HG03280 (cell line): ENCODE measurements at regions not wholly inside any gene's neighbourhood (a gene's known extent, or its start where the extent isn't known, plus 50 kb on each side); places are given as distances from the start of the nearest gene placed in this dataset.
"Not testable (repeated sequence)": the region's sequence is repeated elsewhere in the genome, so short reads cannot be mapped to it uniquely, and the experiment has no call there.

ENCODE experiments used
- ATAC-seq: cut with Tn5 transposase; IDR thresholded peaks from one replicate; pipeline ENCODE4 v1.9.1; 2021; ENCODE audit warnings: mild to moderate bottlenecking, moderate library complexity; ENCODE audit not compliant: unreplicated experiment

DNA sequence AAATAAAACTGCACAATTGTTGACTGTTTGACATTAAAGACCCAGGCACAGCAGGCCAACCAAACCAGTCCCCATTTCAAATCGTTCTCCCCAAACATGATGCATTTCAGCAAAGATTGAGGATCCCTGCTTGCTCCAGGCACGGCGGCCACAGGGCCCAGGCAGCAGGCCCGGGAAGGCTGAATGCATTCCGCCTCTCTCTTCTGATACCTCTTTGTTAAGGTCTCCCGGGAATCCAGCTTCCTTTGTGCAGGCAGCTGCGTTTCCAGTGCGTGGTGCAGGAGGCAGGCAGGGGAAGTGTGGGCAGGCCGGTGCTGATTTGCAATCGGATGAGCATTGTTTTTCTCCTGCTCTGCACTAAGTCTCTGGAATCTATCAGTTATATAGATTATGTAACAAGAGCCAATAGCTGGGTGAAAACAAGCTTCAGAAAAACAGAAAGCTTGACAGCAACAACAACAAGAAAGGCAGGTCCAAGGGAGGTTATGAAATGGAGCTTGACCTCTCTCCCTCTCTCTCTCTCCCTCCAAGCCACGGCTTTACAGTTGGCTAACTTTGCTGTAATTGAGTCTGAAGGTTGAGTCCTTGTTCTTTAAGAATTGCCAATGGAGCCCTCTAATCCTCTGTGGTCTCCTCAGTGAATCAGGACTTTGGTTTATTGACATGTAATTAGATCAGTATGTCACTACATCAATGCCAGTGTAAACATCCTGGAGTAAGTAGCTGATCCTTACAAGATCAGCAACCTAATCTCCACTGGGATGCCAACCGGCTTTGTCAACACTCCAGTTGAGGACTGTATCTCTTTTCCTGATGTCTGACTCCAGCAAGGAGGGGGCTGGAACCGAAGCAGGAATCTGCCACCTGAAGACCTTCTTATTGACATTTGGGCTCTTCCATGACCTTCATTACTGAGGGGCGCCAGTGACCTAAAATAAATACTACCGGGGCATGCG, 338.0 kb downstream of the TEX29 start:
- no peak for ATAC-seq

DNA sequence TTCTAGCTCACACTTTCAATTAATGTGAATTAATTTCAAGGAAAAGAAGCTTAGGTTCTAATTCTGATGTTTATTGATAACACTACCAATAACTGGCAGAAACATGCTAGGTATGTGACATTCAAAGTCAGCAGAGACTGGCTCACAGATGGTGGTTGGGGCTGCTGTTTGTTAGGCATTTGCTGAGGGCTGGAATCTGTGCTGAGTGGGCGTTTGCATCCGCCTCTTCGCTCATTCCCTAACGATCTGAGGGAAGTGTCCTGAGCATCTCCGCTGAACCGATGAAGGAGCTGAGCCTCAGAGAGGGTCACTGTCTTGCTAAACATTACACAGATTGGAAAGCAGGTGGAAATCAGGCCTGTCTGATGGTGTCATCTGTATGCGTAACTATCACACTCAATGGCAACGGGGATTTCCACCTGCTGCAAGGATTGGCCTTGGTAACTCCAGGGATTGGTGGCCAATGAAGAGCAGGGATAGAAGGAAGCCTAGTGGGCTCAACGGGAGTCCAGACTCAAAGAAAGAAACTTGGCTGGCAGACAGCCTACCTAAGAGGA, 338.9 kb downstream of the TEX29 start:
- ATAC-seq: no peak

DNA sequence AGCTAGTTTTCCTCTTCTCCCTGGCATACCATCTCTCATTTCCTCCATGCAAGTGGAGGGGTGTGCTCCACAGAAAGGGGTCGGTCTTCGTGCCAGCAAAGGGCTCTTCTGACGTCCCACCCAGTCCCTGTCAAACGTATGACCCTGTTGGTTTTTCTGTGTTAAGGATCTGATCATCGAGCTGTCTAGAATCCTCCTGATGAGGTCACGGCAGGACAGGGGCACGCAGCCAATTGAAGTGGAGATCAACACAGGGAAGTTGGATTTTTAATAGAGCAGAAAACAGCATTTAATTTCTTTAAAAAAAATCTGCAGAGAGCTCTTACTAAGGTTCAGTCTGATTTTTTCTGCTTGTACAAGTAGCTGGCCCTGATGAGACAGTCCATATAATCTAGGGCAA, 339.4 kb downstream of the TEX29 start:
- ATAC-seq: no peak

DNA sequence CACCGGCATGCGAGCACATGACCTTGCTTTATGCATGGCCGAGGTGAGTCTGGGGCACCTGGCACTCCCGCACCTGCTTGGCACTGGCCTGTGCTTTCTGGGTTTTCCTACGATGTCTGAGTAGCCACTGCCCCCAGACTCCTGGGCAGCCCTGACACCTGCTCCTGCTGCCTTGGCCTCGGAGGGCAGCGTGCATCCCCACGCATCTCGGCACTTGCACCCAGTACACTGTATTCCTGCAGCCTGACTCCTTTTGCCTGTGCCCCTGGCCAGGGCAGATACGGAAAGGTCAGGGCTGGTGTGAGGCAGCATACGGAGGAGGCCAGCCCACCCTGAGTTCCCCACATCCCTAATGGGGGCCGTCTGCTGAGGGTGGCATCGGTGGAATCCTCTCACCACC, 340.6 kb downstream of the TEX29 start:
- ATAC-seq: no peak

DNA sequence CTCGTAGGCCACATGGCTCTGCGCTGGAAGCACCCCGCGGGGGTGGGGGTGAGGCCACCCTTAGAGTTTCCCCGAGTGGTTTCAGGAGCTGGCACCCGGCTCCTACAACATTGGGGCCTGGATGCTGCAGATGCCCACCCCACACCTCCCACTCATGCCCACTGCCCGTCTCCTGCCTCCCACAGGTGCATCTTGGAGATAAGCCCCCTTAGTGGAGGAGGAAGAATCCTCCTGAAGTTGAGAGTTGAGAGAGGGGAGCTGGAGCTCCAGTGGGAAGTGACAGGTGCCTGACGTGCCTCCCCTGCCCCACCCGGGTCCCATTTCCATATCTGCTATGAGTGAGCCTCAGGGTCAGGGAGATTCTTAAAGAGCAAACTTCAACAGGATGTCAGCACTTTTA, 341.3 kb downstream of the TEX29 start:
- ATAC-seq: no peak

DNA sequence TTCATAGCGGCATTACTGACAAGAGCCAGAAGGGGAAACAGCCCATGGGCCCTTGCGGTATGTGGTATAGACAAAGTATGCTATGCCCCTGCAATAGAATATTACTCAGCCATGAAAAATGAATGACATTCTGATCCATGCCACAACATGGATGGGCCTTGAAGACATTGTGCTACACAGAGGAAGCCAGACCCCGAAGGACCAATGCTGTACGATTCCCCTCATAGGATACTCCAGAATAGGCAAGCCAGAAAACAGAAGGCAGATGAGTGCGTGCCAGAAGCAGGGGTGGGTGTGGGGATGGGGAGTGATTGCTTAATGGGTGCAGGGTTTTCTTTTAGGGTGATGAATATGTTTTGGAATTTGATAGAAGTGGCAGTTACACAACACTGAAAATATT, 342.0 kb downstream of the TEX29 start:
- no peak for ATAC-seq

DNA sequence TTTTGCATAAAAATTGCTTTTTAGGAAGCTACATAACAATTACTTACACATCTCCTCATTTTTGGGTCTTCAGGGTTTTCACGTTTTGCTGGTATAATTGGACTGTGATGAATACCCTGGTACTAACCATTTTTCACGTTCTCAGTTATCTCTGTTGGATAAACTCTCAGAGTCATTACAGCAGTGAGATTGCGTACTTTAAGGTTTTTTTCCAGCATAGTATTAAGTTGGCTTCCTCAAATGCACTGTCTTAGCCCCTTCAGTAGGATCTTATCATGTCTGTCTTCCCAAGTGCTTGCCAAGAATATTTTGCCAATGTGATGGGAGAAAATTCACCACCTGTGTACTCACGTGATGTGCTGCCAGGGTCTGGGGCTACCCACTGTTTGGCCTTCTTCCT, 342.5 kb downstream of the TEX29 start:
- ATAC-seq: no peak

DNA sequence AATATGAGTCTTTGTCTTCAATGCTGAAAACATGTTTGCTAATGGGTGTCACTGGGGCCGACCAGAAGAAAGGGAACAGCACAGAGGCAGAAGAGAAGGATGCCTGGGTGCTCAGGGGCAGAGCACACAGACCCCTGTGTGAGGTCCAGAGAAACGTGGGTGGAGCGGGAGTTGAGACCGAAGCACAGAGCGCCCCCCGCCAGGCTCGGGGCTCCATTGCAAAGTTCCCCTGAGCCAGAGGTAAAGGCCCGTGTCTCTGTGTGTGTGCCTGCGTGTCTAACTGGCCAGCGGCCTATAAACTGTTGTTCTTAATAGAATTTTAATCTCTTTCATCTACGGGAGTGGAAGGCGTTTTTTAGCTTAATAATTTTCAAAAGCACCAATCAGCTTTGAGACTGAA, 343.1 kb downstream of the TEX29 start:
- no peak for ATAC-seq

DNA sequence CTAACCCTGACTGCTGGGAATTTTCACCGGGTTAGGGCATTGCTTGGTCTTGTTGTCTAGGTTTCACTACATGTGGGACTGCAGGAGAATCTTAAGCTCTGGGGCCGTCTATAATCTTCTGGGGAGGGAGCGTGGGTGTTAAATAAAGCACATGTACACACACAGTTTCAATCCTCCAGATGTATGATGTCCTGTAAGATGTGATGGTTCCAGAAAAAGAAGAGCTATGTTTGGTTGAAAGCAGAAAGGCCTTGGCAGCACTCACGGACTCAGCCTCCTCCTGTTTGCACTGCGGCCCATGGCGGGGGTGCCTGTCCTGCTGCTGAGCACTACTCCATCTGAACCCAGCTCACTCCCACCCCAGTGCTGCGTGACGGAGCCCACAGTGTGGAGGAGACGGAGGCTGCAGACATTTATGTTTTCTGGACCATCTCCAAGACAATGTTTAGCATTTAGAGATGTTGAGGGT, 343.5 kb downstream of the TEX29 start:
- no peak for ATAC-seq

DNA sequence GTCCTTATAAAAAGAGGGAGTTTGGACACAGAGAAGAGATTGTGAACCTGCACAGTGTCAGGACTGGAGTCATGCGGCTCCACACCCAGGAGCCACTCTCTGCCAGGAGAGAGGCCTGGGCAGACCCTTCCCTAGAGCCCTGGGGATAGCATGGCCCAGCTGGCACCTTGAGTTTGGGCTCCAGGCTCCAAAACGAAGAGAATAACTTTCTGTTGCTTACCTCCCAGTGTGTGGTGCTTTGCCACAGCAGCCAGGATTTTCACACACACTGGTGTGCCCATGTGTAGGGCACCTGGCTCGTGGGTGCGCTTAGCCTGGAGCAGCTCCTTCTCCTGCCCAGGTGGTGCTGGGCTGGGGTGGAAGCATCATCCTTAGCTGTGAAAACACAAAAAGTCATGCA, 344.3 kb downstream of the TEX29 start:
- ATAC-seq: no peak

DNA sequence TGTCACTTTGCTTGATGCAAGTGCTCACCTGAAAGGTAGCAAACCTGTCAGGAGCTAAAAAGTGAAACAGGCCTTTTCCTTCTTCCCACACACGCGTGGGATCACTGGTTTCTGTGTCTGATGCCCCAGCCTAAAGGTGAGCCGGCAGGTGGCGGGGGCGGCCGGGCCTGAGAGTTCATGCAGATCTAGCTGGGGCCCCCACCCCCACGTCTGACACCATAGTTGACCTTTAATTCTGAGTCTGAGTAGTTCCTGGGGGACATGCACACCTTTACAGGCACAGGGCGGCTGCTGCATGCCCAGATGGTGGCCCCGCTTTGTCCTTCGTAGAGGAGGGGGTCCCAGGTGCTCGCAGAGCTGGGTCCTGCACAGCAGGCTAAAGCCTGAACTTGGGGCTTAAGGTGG, 345.3 kb downstream of the TEX29 start:
- ATAC-seq: no peak

DNA sequence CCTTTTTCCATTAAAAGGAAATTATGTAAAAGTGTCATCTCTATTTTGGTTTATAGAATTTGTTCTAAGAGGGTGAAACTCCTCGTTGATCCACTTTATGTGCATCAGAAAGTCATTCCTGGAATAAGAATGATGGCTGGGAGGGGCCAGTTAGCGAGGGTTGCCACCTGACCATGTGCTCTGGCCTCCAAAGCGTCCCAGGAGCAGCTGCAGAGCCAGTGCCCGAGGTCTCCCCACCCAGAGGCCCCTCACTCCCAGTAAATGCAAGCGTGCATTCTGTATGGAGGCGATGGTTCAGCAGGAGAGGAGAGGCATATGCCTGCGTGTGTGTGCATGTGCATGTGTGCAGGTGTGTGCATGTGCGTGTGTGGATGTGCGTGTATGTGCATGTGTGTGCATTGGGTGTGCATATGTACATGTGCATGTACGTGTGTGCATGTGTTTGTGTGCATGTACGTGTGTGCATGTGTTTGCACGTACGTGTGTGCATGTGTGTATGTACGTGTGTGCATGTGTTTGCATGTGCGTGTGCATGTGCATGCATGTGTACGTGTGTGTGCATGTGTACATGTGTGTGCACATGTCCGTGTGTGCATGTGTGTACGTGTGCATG, 345.8 kb downstream of the TEX29 start:
- ATAC-seq: no peak

DNA sequence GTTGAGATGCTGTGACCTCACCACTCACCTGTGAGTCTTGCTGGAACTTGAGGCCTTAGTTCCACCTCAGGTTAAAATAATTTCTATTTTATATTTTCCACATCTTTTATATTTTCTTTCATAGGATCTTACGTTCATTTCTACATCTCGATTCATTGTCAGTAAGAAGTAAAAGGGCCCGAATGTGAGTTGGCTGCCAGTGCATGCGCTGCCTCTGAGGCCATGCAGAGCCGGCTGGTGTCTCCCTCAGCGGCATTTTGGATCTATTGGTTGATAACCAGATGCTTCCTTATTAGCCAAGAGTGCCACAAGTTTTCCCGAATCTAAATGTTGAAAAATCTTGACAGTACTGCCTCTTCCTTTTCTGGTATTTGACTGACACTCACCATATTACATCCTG, 347.3 kb downstream of the TEX29 start:
- ATAC-seq: no peak

DNA sequence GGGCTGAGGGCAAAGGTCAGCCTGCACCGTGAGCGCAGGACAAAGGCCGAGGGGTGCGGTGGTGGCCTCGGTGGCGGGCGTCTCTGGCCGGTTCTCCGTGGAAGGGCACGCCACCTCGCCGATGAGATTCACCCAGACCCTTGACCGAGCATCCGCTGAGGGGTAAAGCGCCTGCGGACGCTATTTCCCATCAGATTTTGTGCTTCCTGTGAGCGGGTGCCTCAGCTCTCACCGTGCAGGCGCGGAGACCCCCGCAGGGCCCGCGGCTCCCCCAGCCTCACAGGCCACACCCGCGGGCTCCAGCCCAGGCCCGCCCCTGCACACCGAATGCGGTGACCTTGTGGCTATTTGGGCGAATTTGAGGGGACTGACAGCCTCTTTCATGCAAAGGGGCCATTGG, 348.0 kb downstream of the TEX29 start:
- ATAC-seq: no peak

DNA sequence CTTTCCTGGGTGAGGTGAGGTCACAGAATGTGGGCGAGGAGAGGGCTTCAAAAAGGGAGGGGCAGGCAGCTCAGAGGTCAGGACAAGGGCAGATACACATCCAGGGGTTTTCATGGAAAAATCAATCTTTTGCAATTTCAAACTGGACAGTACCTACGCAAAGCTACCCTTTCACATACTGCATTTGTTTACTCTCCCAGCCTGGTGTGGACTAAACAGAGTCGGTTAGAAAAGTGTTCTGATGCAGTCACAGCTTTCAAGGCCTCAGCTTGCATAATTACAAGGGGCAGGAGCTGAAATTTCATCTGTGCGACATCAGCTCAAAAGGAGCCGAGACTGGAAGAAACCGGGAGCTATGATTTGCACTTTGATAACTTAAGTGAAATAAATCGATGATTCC, 351.8 kb downstream of the TEX29 start:
- not testable (repeated sequence) for ATAC-seq

DNA sequence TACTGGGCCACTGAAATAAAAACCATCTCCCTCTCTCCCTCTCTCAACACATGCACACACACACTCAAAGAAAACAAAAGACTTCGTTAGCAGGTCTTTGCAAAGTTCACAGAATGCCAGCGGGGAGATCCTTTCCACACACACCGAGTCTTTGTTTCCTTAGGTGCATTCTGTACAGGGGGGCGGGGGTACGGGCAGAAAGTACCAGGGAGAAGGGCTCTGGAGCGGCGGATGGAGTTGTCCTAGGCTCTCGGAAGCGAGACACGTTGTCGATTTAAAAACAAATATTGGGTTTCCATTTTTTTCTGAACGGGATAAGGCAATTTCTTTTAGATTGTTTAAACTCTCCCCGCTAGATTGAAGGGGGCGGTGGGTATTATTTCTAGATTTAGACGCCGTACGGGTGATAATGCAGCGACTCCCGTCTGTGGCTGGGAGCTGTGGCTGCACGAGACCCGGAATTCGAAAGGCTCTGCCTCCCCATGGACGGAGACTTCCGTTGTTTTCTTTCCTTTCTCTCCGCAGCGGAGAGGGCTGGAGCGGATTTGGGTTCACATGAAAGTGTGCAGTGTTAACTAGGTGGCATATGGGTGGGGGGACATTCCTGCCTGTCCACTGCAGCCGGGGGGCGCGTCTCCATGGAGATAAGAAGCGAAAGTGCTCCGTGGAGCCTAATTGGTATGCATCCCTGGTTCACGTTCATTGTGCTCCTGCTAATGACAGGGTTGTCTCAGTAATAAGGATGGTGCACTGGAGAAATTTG, 357.9 kb downstream of the TEX29 start:
- not testable (repeated sequence) for ATAC-seq

DNA sequence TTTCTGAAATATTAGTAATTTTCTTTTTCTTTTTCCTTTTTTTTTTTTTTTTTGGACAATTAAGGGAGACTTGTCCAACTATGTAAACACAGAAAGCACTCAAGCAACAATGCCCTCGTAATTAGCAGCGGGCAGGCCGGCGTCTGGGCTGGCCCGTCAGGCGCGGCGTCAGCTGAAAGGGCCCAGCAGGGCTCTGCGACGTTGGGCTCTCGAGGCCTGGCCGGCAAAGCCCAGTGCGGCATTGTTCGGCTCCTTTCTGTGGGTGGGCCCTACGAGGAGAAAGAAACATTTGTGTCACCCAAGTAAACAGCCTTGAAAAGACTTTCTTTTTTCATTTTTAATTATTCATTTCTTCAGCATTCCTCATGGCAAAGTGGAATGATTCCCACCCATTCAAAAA, 359.2 kb downstream of the TEX29 start:
- ATAC-seq: not testable (repeated sequence)

DNA sequence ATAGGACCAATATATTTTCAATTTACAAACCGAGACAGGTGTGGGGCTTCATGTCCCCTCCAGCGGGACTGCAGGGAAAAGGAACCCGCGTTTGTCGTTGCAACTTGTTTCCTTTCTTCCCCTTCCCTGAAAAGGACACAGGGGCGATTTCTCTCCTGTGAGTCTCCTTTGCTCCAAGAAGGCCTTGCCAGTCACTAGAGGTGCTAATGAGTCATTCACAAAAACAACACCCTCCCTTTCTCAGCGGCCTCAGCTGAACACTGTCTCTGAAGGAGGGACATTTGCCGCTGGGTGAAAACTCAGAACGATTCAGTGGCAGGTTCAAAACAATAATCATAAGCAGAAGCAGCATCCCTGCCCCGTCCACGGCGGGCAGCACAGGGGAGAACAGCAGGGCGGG, 359.7 kb downstream of the TEX29 start:
- ATAC-seq: not testable (repeated sequence)

DNA sequence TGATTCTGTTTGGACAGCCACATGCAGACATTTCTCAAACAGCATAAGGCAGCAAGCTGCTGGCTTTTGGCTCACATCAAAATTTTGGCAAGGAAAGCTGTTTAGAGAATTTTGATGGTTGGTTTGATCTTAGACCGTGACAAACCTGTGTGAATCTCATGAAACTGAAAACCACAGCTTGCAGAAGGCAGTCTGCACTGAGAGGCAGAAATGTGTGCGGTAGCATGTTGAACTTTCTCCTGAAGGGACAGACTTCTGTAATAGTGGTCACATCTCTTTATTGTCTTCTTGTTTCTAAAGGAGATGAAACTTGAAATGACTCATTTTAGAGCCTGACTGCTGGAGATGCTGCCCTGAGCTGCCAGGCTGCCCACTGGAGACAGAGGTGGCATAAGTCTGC, 371.6 kb downstream of the TEX29 start:
- ATAC-seq: not testable (repeated sequence)

DNA sequence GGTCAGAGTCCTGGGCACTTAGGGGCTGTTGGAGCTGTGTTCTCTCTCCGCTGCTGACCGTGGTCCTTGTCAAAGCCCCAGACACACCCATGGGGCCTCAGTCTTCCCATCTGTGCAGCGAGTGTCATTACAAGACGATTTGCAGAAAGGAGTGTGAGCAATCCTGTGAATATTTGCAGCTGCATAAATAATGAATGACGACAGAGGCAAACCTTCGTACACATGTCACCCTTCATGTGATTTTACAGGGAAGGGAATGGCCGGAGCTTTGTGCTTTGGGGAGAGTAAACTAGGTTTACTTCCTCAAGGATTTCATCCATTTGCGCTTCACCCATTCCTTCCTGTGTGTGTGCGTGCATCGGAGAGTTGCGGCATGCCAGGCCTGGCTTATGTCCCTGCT, 370.8 kb upstream of the SOX1 start:
- ATAC-seq: not testable (repeated sequence)

DNA sequence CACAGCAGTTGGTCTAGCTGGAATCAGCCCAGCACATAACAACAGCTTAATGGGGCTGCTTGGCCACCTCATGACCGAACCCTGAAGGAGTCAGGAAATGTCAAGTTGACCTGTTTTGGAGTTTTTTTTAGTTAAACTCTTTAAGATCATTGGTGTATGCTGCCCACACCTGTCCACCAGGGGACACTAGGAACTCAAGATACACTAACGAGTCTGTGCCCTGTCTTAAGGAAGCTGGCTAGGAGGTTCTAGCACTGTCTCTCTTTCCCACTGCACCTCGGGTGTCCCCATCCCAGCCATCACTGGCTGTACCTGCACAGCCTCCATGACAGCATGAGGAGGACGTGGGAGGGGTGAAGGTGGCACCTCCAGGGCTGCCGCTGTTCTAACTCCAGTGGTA, 364.9 kb upstream of the SOX1 start:
- ATAC-seq: not testable (repeated sequence)
